Panc1 (cell line): ENCODE measurements at regions not wholly inside any gene's neighbourhood (a gene's known extent, or its start where the extent isn't known, plus 50 kb on each side); places are given as distances from the start of the nearest gene placed in this dataset.

ENCODE experiments used
- ATAC-seq: fragments of 200-7000 bp; cut with Tn5 transposase; 2 replicates; pipeline ENCODE4 v1.9.1; 2020; ENCODE audit warnings: mild to moderate bottlenecking, moderate library complexity
- BruUV-seq: library from RNA; stranded (reverse); fragments of 400-500 nt; replicated peaks from 2 replicates; lab custom pipeline; 2021; lab: Mats Ljungman, UMichigan
- CTCF ChIA-PET: fragments of 300-600 bp; sonication (Branson Sonifier 250); formaldehyde crosslinking; loops from one replicate; lab custom pipeline; 2022; ENCODE audit warnings: antibody characterized with exemption; lab: Charles Lee
- POLR2A ChIA-PET: fragments of 300-600 bp; sonication (Branson Sonifier 250); formaldehyde crosslinking; loops from one replicate; lab custom pipeline; 2022; ENCODE audit warnings: antibody characterized with exemption; lab: Charles Lee
- DNase-seq: peaks from one replicate; pipeline ENCODE4 v3.0.0-alpha.2; 2010; ENCODE audit warnings: low read depth, low spot score
- H3K27ac ChIP-seq: 2 replicates; pipeline ENCODE4 v1.5.1; 2011; ENCODE audit warnings: mild to moderate bottlenecking, low read length, inconsistent platforms
- H3K27me3 ChIP-seq: fragments of 200-500 bp; sonication (Bioruptor generic); 2 replicates; pipeline ENCODE4 v1.6.0; 2014; ENCODE audit warnings: low read length, inconsistent platforms; ENCODE audit not compliant: control insufficient read depth, insufficient read depth
- H3K36me3 ChIP-seq: fragments of 200-500 bp; sonication (Bioruptor generic); 2 replicates; pipeline ENCODE4 v1.5.1; 2014; ENCODE audit warnings: inconsistent platforms, mild to moderate bottlenecking, low read length, moderate library complexity; ENCODE audit not compliant: control insufficient read depth, insufficient read depth
- H3K4me1 ChIP-seq: 2 replicates; pipeline ENCODE4 v1.5.1; 2011; ENCODE audit warnings: inconsistent platforms, mild to moderate bottlenecking, low read length, moderate library complexity; ENCODE audit not compliant: control insufficient read depth, insufficient read depth
- H3K4me3 ChIP-seq, 2 experiments: 2 replicates each; pipeline ENCODE4 v1.5.1; 2011 to 2012; ENCODE audit warnings: low read depth in 2 of 2, low read length in 2 of 2, mild to moderate bottlenecking in 2 of 2, inconsistent platforms in 1 of 2, moderate library complexity in 1 of 2
- H3K9me3 ChIP-seq: fragments of 200-500 bp; sonication (Bioruptor generic); 2 replicates; pipeline ENCODE4 v1.5.1; 2014; ENCODE audit warnings: low read depth, mild to moderate bottlenecking, inconsistent platforms, low read length, moderate library complexity; ENCODE audit not compliant: control insufficient read depth, insufficient read depth
- CTCF ChIP-seq: fragments of 450-650 bp; IDR thresholded peaks from 2 replicates; pipeline ENCODE4 v1.5.1; 2017; ENCODE audit warnings: mild to moderate bottlenecking
- POLR2AphosphoS5 ChIP-seq: IDR thresholded peaks from 2 replicates; pipeline ENCODE4 v1.6.1; 2012; ENCODE audit warnings: mild to moderate bottlenecking, low read depth, low read length, moderate library complexity
- REST ChIP-seq, 2 experiments: IDR thresholded peaks; 2 replicates each; pipeline ENCODE4 v1.6.1; 2011 to 2012; ENCODE audit warnings: low read depth in 2 of 2, control low read depth in 1 of 2, low read length in 1 of 2, mild to moderate bottlenecking in 1 of 2, moderate library complexity in 1 of 2; ENCODE audit not compliant: insufficient read depth in 1 of 2
- SIN3A ChIP-seq: IDR thresholded peaks from 2 replicates; pipeline ENCODE4 v1.6.1; 2012; ENCODE audit warnings: low read depth, mild to moderate bottlenecking, low read length, moderate library complexity, borderline replicate concordance; ENCODE audit not compliant: insufficient read depth
- TCF7L2 ChIP-seq: IDR thresholded peaks from 2 replicates; pipeline ENCODE4 v1.6.1; 2011; ENCODE audit warnings: mild to moderate bottlenecking, low read depth, low read length, inconsistent platforms
- in situ Hi-C: cut with HindIII; loops from 2 replicates; pipeline ENCODE4 v1.10.0; 2016; ENCODE audit warnings: low sequenced_read_pairs, low pct_unique_long_range_greater_than_20kb
- intact Hi-C: fragments of 100-400 bp; cut with micrococcal nuclease; formaldehyde crosslinking; loops from one replicate; pipeline ENCODE4 v1.10.0; 2022; ENCODE audit not compliant: unreplicated experiment

GRCh38 chr15:31801152-31801551, 229.2 kb upstream of the CHRNA7 start:
- POLR2A ChIA-PET, result interaction anchor here (0.7 kb wide), 1 partner anchor 132 kb away, joined by 7 read pairs; no protein-coding TSS in a partner anchor
- H3K4me1 ChIP-seq, result no peaks in the 10 kb centered on the region
- ATAC-seq (no peak), DNase-seq (no peak)
- H3K9me3 ChIP-seq, result no peaks in the 10 kb centered on the region
- H3K36me3 ChIP-seq, result no peaks in the 10 kb centered on the region; the same call in 1 of the 2 replicates
- BruUV-seq, result no TSS peak
- H3K4me3 ChIP-seq, result no peak overlapping the region
- no peaks in the 10 kb centered on the region for H3K27me3 ChIP-seq
- intact Hi-C loops (no loop called here), in situ Hi-C loops (no loop called here)
- H3K27ac ChIP-seq, result no peak overlapping the region
- TF ChIP-seq SIN3A (no peak), REST (IDR thresholded peaks at IDR 0.05; ENCODE audit: insufficient read depth in 1 of 2, low read depth in 2 of 2, low read length in 1 of 2) (no peak), TCF7L2 (no peak), POLR2AphosphoS5 (no peak), CTCF (no peak)
- CTCF ChIA-PET, result no interaction called here

GRCh38 chr15:31802761-31803160, 227.6 kb upstream of the CHRNA7 start:
- TF ChIP-seq REST (IDR thresholded peaks at IDR 0.05; ENCODE audit: insufficient read depth in 1 of 2, low read depth in 2 of 2, low read length in 1 of 2) (no peak), SIN3A (no peak), POLR2AphosphoS5 (no peak), CTCF (no peak), TCF7L2 (no peak)
- no peaks in the 10 kb centered on the region; the same call in 1 of the 2 replicates for H3K36me3 ChIP-seq
- in situ Hi-C loops, result no loop called here
- CTCF ChIA-PET, result no interaction called here
- no peaks in the 10 kb centered on the region for H3K4me1 ChIP-seq
- no peak for DNase-seq
- no peak for ATAC-seq
- H3K27me3 ChIP-seq, result no peaks in the 10 kb centered on the region
- no peak overlapping the region for H3K27ac ChIP-seq
- POLR2A ChIA-PET, result no interaction called here
- H3K9me3 ChIP-seq, result no peaks in the 10 kb centered on the region
- intact Hi-C loops, result no loop called here
- no TSS peak for BruUV-seq
- H3K4me3 ChIP-seq, result no peak overlapping the region
